AG04449 (cell line): ENCODE measurements at regions not wholly inside any gene's neighbourhood (a gene's known extent, or its start where the extent isn't known, plus 50 kb on each side); places are given as distances from the start of the nearest gene placed in this dataset.

ENCODE experiments used
- CTCF ChIA-PET: fragments of 350-600 bp; formaldehyde crosslinking; extraction: SDS; loops from one replicate; lab custom pipeline; 2021; ENCODE audit warnings: antibody characterized with exemption; lab: Yijun Ruan, JAX
- POLR2A ChIA-PET: fragments of 400-600, 350-600 bp; formaldehyde crosslinking; extraction: SDS; loops from one replicate; lab custom pipeline; 2020; ENCODE audit warnings: antibody characterized with exemption, inconsistent platforms; lab: Yijun Ruan, JAX
- DNase-seq: peaks from one replicate; pipeline ENCODE4 v3.0.0-alpha.2; 2010; ENCODE audit warnings: low read depth, low spot score
- H3K4me3 ChIP-seq: 2 replicates; pipeline ENCODE4 v1.5.1; 2011; ENCODE audit warnings: low read depth, mild to moderate bottlenecking, control low read depth, low read length
- CTCF ChIP-seq: IDR thresholded peaks from one replicate; pipeline ENCODE4 v1.5.1; 2011; ENCODE audit warnings: mild to moderate bottlenecking, moderate library complexity, low read length, control low read depth, inconsistent platforms; ENCODE audit not compliant: insufficient read depth; ENCODE audit errors: missing control alignments

DNA sequence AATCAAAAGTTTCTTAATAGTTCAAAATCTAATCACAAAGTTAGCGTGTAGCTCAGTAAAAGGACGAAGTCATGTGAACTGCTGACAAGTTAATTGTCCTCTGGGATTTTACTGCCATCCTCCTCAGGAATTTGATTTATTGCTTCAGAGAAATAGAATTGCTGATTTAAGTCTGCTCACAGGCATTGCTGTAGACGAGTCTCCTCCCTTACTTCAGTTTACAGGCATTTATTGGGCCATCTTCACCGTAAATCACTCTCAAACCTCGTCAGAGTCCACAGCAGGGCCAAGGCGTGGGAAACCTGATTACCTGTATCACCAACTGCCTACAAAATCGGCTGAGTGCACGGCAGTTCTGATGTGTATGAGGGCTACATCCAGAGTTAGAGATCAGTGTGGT lies 119.1 kb upstream of the PDE10A start:
- POLR2A ChIA-PET: no interaction called here
- CTCF ChIA-PET: no interaction called here
- TF ChIP-seq CTCF: no peak
- no peak overlapping the region for H3K4me3 ChIP-seq
- DNase-seq: no peak

DNA sequence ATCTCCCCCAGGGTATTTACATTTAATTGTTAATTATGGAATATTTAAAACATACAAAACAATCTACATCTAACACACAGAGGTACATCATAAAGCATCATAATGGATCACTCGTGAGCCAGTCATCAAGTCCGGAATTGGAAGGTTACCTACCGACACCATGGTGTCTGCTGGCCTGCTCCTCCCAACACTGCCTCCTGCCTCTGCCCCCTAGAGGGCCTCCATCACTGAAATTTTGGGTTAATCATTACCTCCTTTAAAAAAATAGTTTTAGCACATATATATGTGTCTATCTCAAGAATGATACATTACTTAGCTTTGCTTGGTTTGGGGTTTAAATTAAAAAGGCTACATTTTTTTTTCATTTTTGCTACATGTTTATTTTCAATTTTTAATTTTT lies 114.6 kb upstream of the PDE10A start:
- DNase-seq: no peak
- ChIA-PET CTCF (no interaction called here), POLR2A (no interaction called here)
- H3K4me3 ChIP-seq: no peak overlapping the region
- TF ChIP-seq CTCF: no peak

- CTCF ChIA-PET: no interaction called here
- POLR2A ChIA-PET: no interaction called here
Observed at GRCh38 chr6:165776691-165777090, 113.7 kb upstream of the PDE10A start.

DNA sequence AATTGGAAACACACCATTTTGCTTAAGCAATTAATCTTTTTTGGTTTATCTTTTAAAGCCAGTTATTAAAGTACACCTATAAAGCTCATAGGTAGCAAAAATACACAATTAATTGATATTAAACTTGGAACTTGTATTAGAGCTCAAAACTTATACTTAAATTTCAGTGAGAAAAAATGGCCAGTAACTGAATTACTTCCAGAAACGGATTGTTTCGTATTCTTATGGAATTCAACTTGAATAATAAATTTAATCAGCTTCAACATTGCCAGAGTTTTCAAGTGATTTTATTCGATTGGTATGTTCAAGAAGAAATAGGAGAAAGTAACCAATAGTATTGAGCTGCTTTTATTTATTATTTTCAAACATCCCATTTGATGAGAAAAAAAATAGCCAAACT lies 112.7 kb upstream of the PDE10A start:
- no peak for TF ChIP-seq CTCF
- H3K4me3 ChIP-seq: no peak overlapping the region
- POLR2A ChIA-PET: no interaction called here
- CTCF ChIA-PET: no interaction called here
- no peak for DNase-seq

More at GRCh38 chr6:165776691-165777090, 113.7 kb upstream of the PDE10A start:
- TF ChIP-seq CTCF: no peak
- no peak overlapping the region for H3K4me3 ChIP-seq
- no peak for DNase-seq

- TF ChIP-seq CTCF: no peak
- ChIA-PET POLR2A (no interaction called here), CTCF (no interaction called here)
- H3K4me3 ChIP-seq: no peak overlapping the region
- no peak for DNase-seq
Observed at GRCh38 chr6:165774903-165775601, 112.0 kb upstream of the PDE10A start.

DNA sequence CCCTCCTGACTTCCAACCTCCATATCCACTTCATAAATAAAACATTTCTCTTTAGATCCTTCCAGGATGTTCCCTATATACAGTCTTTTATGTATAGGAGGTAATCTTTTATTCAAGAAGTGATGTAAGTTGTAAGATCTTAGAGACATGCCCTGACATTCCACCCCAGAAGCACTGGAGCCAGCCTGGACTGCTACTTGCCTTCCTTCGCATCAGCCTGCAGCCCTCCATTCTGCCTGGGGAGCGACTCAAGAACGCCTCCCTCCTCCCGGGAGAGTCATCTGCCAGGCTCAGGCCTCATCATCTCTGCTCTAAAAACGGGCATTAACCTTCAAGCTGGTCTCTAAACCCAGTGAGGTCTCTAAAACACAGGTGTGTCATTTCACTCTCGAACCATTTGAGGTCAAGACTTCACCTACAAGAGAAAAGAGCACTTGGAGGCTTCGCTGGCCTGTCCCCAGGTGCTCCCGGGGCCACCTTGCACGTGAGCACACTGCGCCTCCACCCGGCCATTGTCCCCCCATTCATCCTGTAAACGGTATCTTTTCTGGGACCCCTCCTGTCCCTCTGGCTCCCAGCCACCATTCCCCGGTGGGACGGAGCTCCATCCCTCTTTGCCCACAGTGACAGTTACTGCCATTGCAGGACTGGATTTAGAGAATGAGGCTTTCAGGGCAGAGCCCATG lies 107.5 kb upstream of the PDE10A start:
- no peak for DNase-seq
- ChIA-PET POLR2A (no interaction called here), CTCF (no interaction called here)
- no peak for TF ChIP-seq CTCF
- H3K4me3 ChIP-seq: no peak overlapping the region
